Astrocyte (in vitro differentiated cells and primary cell): ENCODE measurements at regions not wholly inside any gene's neighbourhood (a gene's known extent, or its start where the extent isn't known, plus 50 kb on each side); places are given as distances from the start of the nearest gene placed in this dataset.

ENCODE experiments used
- DNase-seq: peaks from one replicate; pipeline ENCODE4 v3.0.0-alpha.2; 2010; ENCODE audit warnings: low read depth
- FAIRE-seq: peaks from 2 replicates; lab custom pipeline; 2011; peaks lifted over from hg19 to GRCh38; lab: Jason Lieb, UNC
- H2AFZ ChIP-seq: 2 replicates; pipeline ENCODE4 v1.6.0; 2012; ENCODE audit warnings: low read depth, low read length, inconsistent platforms
- H3K27ac ChIP-seq: 2 replicates; pipeline ENCODE4 v1.5.1; 2011; ENCODE audit warnings: low read depth, low read length, inconsistent platforms
- H3K27me3 ChIP-seq: 2 replicates; pipeline ENCODE4 v1.6.0; 2011; ENCODE audit warnings: low read length, inconsistent platforms; ENCODE audit not compliant: insufficient read depth
- H3K36me3 ChIP-seq: 2 replicates; pipeline ENCODE4 v1.5.1; 2011; ENCODE audit warnings: low read length, inconsistent platforms; ENCODE audit not compliant: insufficient read depth
- H3K4me1 ChIP-seq: 2 replicates; pipeline ENCODE4 v1.5.1; 2011; ENCODE audit warnings: low read length, inconsistent platforms; ENCODE audit not compliant: insufficient read depth
- H3K4me2 ChIP-seq: 2 replicates; pipeline ENCODE4 v1.6.0; 2012; ENCODE audit warnings: low read length, inconsistent platforms
- H3K4me3 ChIP-seq: 2 replicates; pipeline ENCODE4 v1.5.1; 2011; ENCODE audit warnings: low read depth, mild to moderate bottlenecking, low read length, inconsistent platforms; ENCODE audit not compliant: insufficient read depth
- H3K79me2 ChIP-seq: 2 replicates; pipeline ENCODE4 v1.6.0; 2012; ENCODE audit warnings: mild to moderate bottlenecking, low read length, inconsistent platforms; ENCODE audit not compliant: insufficient read depth
- H3K9ac ChIP-seq: 2 replicates; pipeline ENCODE4 v1.6.0; 2012; ENCODE audit warnings: mild to moderate bottlenecking, low read length, inconsistent platforms
- H3K9me3 ChIP-seq: 2 replicates; pipeline ENCODE4 v1.5.1; 2012; ENCODE audit warnings: low read depth, mild to moderate bottlenecking, low read length, inconsistent platforms; ENCODE audit not compliant: insufficient read depth
- H4K20me1 ChIP-seq: 2 replicates; pipeline ENCODE4 v1.6.0; 2012; ENCODE audit warnings: low read length, inconsistent platforms; ENCODE audit not compliant: insufficient read depth
- H3K27ac Mint-ChIP-seq: one replicate; pipeline ENCODE4 v1.8.0; 2021; ENCODE audit warnings: mild to moderate bottlenecking, mixed read lengths; ENCODE audit not compliant: unreplicated experiment
- H3K27me3 Mint-ChIP-seq: one replicate; pipeline ENCODE4 v1.8.0; 2021; ENCODE audit warnings: low read depth, mixed read lengths; ENCODE audit not compliant: unreplicated experiment
- H3K36me3 Mint-ChIP-seq: one replicate; pipeline ENCODE4 v1.8.0; 2021; ENCODE audit warnings: low read depth, mixed read lengths; ENCODE audit not compliant: unreplicated experiment
- H3K4me1 Mint-ChIP-seq: one replicate; pipeline ENCODE4 v1.8.0; 2021; ENCODE audit warnings: low read depth, mixed read lengths; ENCODE audit not compliant: unreplicated experiment
- H3K4me3 Mint-ChIP-seq: one replicate; pipeline ENCODE4 v1.8.0; 2021; ENCODE audit warnings: mild to moderate bottlenecking, moderate library complexity, mixed read lengths; ENCODE audit not compliant: unreplicated experiment
- H3K9me3 Mint-ChIP-seq: one replicate; pipeline ENCODE4 v1.8.0; 2021; ENCODE audit warnings: mild to moderate bottlenecking, mixed read lengths; ENCODE audit not compliant: unreplicated experiment
- CTCF ChIP-seq: IDR thresholded peaks from 2 replicates; pipeline ENCODE4 v1.5.1; 2011; ENCODE audit warnings: low read depth, mild to moderate bottlenecking, inconsistent platforms, low read length, moderate library complexity; ENCODE audit not compliant: insufficient read depth
- EZH2 ChIP-seq: IDR thresholded peaks from 2 replicates; pipeline ENCODE4 v1.6.1; 2012; ENCODE audit warnings: mild to moderate bottlenecking, low read length, inconsistent platforms; ENCODE audit not compliant: insufficient read depth

- Histone ChIP-seq H3K9ac (no peak overlapping the region), H3K36me3 (no peaks in the 10 kb centered on the region), H2AFZ (no peak overlapping the region), H3K9me3 (no peaks in the 10 kb centered on the region), H4K20me1 (no peaks in the 10 kb centered on the region), H3K79me2 (no peaks in the 10 kb centered on the region), H3K27me3 (no peaks in the 10 kb centered on the region), H3K4me2 (no peak overlapping the region), H3K4me3 (no peak overlapping the region), H3K27ac (no peak overlapping the region), H3K4me1 (peaks cover 14% of the 10 kb centered on the region)
- no peak overlapping the region for H3K27ac Mint-ChIP-seq
- no peaks in the 10 kb centered on the region for H3K36me3 Mint-ChIP-seq
- DNase-seq (peak; percentile 17), FAIRE-seq (no peak)
- H3K4me3 Mint-ChIP-seq: no peak overlapping the region
- H3K4me1 Mint-ChIP-seq: peaks cover 32% of the 10 kb centered on the region
- no peaks in the 10 kb centered on the region for H3K27me3 Mint-ChIP-seq
- TF ChIP-seq CTCF (no peak), EZH2 (no peak)
- no peaks in the 10 kb centered on the region for H3K9me3 Mint-ChIP-seq
These were observed 557.5 kb downstream of the DSC3 start for GRCh38 chr18:30485078-30485477.

- no peak overlapping the region for H3K4me3 Mint-ChIP-seq
- no peaks in the 10 kb centered on the region for H3K79me2 ChIP-seq
- no peak overlapping the region for H2AFZ ChIP-seq
- no peaks in the 10 kb centered on the region for H4K20me1 ChIP-seq
- H3K9me3 Mint-ChIP-seq: no peaks in the 10 kb centered on the region
- peaks cover 17% of the 10 kb centered on the region for H3K4me1 Mint-ChIP-seq
- TF ChIP-seq CTCF: no peak
- no peak for TF ChIP-seq EZH2
- no peak overlapping the region for H3K4me3 ChIP-seq
- H3K9ac ChIP-seq: no peak overlapping the region
- no peaks in the 10 kb centered on the region for H3K27me3 Mint-ChIP-seq
- DNase-seq (no peak), FAIRE-seq (no peak)
- no peak overlapping the region for H3K27ac ChIP-seq
- H3K9me3 ChIP-seq: no peaks in the 10 kb centered on the region
- H3K27me3 ChIP-seq: no peaks in the 10 kb centered on the region
- H3K27ac Mint-ChIP-seq: no peak overlapping the region
- H3K36me3 Mint-ChIP-seq: no peaks in the 10 kb centered on the region
- H3K4me2 ChIP-seq: no peak overlapping the region
- H3K4me1 ChIP-seq: peaks cover 6% of the 10 kb centered on the region
- no peaks in the 10 kb centered on the region for H3K36me3 ChIP-seq
These were observed 560.7 kb downstream of the DSC3 start for GRCh38 chr18:30481871-30482270.

- H3K9me3 Mint-ChIP-seq: no peaks in the 10 kb centered on the region
- DNase-seq: no peak
- H3K4me3 ChIP-seq: no peak overlapping the region
- H3K4me1 ChIP-seq: no peaks in the 10 kb centered on the region
- no peaks in the 10 kb centered on the region for H3K9me3 ChIP-seq
- no peak for TF ChIP-seq CTCF
- TF ChIP-seq EZH2: no peak
- H2AFZ ChIP-seq: no peak overlapping the region
- no peak overlapping the region for H3K4me2 ChIP-seq
- H3K27me3 ChIP-seq: no peaks in the 10 kb centered on the region
- no peak for FAIRE-seq
- H3K9ac ChIP-seq: no peak overlapping the region
- no peak overlapping the region for H3K27ac ChIP-seq
- H3K27ac Mint-ChIP-seq: no peak overlapping the region
- no peaks in the 10 kb centered on the region for H3K4me1 Mint-ChIP-seq
- H3K36me3 ChIP-seq: no peaks in the 10 kb centered on the region
- H3K4me3 Mint-ChIP-seq: no peak overlapping the region
- no peaks in the 10 kb centered on the region for H3K79me2 ChIP-seq
- H3K36me3 Mint-ChIP-seq: no peaks in the 10 kb centered on the region
- H4K20me1 ChIP-seq: no peaks in the 10 kb centered on the region
- H3K27me3 Mint-ChIP-seq: no peaks in the 10 kb centered on the region
These were observed 573.5 kb downstream of the DSC3 start for GRCh38 chr18:30469091-30469490.
